ENCODE measurements at regions not wholly inside any gene's neighbourhood (a gene's known extent, or its start where the extent isn't known, plus 50 kb on each side); places are given as distances from the start of the nearest gene placed in this dataset.

- no peak for DNase-seq
Observed at GRCh38 chr18:39918847-39919246, 2036.2 kb upstream of the PIK3C3 start.

GRCh38 chr18:39913672-39914366, 2041.2 kb upstream of the PIK3C3 start:
- no peak for DNase-seq

GRCh38 chr18:39911716-39912115, 2043.3 kb upstream of the PIK3C3 start:
- no peak for DNase-seq

- DNase-seq: no peak
Observed at GRCh38 chr18:39909706-39910105, 2045.3 kb upstream of the PIK3C3 start.

GRCh38 chr18:39886136-39886535, 2068.9 kb upstream of the PIK3C3 start:
- no peak for DNase-seq

GRCh38 chr18:39872651-39873050, 2082.4 kb upstream of the PIK3C3 start:
- no peak for DNase-seq

- no peak for DNase-seq
Observed at GRCh38 chr18:39871961-39872360, 2083.1 kb upstream of the PIK3C3 start.

- no peak for DNase-seq
Observed at GRCh38 chr18:39870591-39870990, 2084.4 kb upstream of the PIK3C3 start.

GRCh38 chr18:39863916-39864315, 2091.1 kb upstream of the PIK3C3 start:
- DNase-seq: no peak

- no peak for DNase-seq
Observed at GRCh38 chr18:39862341-39862740, 2092.7 kb upstream of the PIK3C3 start.

- DNase-seq: no peak
Observed at GRCh38 chr18:39854291-39854690, 2100.7 kb upstream of the PIK3C3 start.

- DNase-seq: no peak
Observed at GRCh38 chr18:39846265-39846664, 2108.8 kb upstream of the PIK3C3 start.

- DNase-seq: no peak
Observed at GRCh38 chr18:39845631-39846030, 2109.4 kb upstream of the PIK3C3 start.

GRCh38 chr18:39845106-39845505, 2109.9 kb upstream of the PIK3C3 start:
- no peak for DNase-seq

- no peak for DNase-seq
Observed at GRCh38 chr18:39843546-39843945, 2111.5 kb upstream of the PIK3C3 start.

- no peak for DNase-seq
Observed at GRCh38 chr18:39842366-39842914, 2112.6 kb upstream of the PIK3C3 start.

GRCh38 chr18:39841482-39842365, 2113.3 kb upstream of the PIK3C3 start:
- DNase-seq: no peak

- DNase-seq: no peak
Observed at GRCh38 chr18:39840856-39841481, 2114.1 kb upstream of the PIK3C3 start.

- no peak for DNase-seq
Observed at GRCh38 chr18:39840406-39840805, 2114.6 kb upstream of the PIK3C3 start.

GRCh38 chr18:39839782-39840181, 2115.3 kb upstream of the PIK3C3 start:
- no peak for DNase-seq

- no peak for DNase-seq
Observed at GRCh38 chr18:39838831-39839230, 2116.2 kb upstream of the PIK3C3 start.

GRCh38 chr18:39835303-39836030, 2119.6 kb upstream of the PIK3C3 start:
- no peak for DNase-seq

- no peak for DNase-seq
Observed at GRCh38 chr18:39834636-39835035, 2120.4 kb upstream of the PIK3C3 start.

All from activated CD4-positive, alpha-beta T cell treated with anti-CD3 and anti-CD28 coated beads, Interleukin-2, amount 50 U/mL, for 48 hours (primary cell).